Smooth muscle cell (in vitro differentiated cells): ENCODE measurements at regions not wholly inside any gene's neighbourhood (a gene's known extent, or its start where the extent isn't known, plus 50 kb on each side); places are given as distances from the start of the nearest gene placed in this dataset.
A peak's percentile ranks its signal among the peaks of the same experiment; 100 is the strongest.
"Not testable (repeated sequence)": the region's sequence is repeated elsewhere in the genome, so short reads cannot be mapped to it uniquely, and the experiment has no call there.

Experiments used
- DNase-seq: peaks from one replicate; lab custom pipeline; 2025; ENCODE audit not compliant: unreplicated experiment; lab: John Stamatoyannopoulos, UW
- H2AFZ ChIP-seq: fragments of 200-600 bp; sonication (generic); 2 replicates; pipeline ENCODE4 v1.6.0; 2016; ENCODE audit warnings: antibody characterized with exemption, low read depth, mild to moderate bottlenecking
- H3F3A ChIP-seq: fragments of 200-600 bp; sonication (generic); 2 replicates; pipeline ENCODE4 v1.6.0; 2017; ENCODE audit warnings: antibody characterized with exemption, low read depth
- H3K27ac ChIP-seq: fragments of 200-600 bp; sonication (generic); 2 replicates; pipeline ENCODE4 v1.5.1; 2016; ENCODE audit warnings: low read depth, mild to moderate bottlenecking
- H3K27me3 ChIP-seq: fragments of 200-600 bp; sonication (generic); 2 replicates; pipeline ENCODE4 v1.6.1; 2016; ENCODE audit warnings: low read depth, mild to moderate bottlenecking
- H3K36me3 ChIP-seq: fragments of 200-600 bp; sonication (generic); 2 replicates; pipeline ENCODE4 v1.5.1; 2016; ENCODE audit warnings: low read depth
- H3K4me1 ChIP-seq: fragments of 200-600 bp; sonication (generic); 2 replicates; pipeline ENCODE4 v1.5.1; 2016; ENCODE audit warnings: low read depth
- H3K4me2 ChIP-seq: fragments of 200-600 bp; sonication (generic); 2 replicates; pipeline ENCODE4 v1.6.0; 2016; ENCODE audit warnings: mild to moderate bottlenecking
- H3K4me3 ChIP-seq: fragments of 200-600 bp; sonication (generic); 2 replicates; pipeline ENCODE4 v1.5.1; 2016; ENCODE audit warnings: mild to moderate bottlenecking
- H3K79me2 ChIP-seq: fragments of 200-600 bp; sonication (generic); 2 replicates; pipeline ENCODE4 v1.6.0; 2016; ENCODE audit warnings: low read depth, mild to moderate bottlenecking
- H3K9ac ChIP-seq: fragments of 200-600 bp; sonication (generic); 2 replicates; pipeline ENCODE4 v1.6.0; 2016; ENCODE audit warnings: low read depth
- H3K9me3 ChIP-seq: fragments of 200-600 bp; sonication (generic); replicated peaks from 2 replicates; pipeline ENCODE4 v1.5.1; 2016; ENCODE audit warnings: low read depth
- H4K20me1 ChIP-seq: fragments of 200-600 bp; sonication (generic); 2 replicates; pipeline ENCODE4 v1.6.0; 2016; ENCODE audit warnings: low read depth
- WGBS: methylation state at CpG from one replicate; pipeline ENCODE4 v1.1.7; 2016; ENCODE audit warnings: low lambda C conversion rate; 5-methylcytosine and 5-hydroxymethylcytosine counted together
- TF ChIP-seq, protein P1 (sequence below): fragments of 200-600 bp; sonication (generic); IDR thresholded peaks from 2 replicates; pipeline ENCODE4 v1.5.1; 2017; ENCODE audit warnings: borderline replicate concordance, mild to moderate bottlenecking, antibody characterized with exemption; ENCODE audit not compliant: insufficient read depth, poor library complexity, severe bottlenecking

DNA sequence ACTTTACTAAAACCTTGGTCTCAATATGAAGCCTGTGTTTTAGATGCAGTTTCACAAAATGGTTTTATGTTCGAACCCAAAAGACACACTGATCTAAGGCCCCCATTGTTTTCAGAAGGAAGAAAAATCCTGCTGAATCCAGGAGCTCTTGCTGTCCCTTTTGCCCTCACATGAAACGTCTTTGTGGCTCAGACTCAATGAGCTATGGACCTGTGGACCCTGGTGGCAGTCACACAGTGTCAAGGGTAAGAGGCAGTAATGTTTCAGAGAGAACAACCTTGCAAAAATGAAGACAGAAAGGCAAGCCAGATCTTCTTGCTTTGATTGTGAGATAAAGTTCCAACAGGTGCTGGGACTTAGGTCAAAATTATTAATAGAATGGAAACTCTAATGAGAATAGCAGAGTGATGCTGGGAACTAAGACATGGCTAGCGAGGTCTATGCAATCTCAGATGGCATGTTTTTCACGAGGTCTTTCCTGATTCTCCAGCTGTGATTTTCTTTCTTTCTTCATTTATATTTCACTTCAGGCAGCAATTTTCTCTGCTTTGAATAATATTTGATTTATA lies 164.9 kb upstream of the SLC38A2 start:
- TF ChIP-seq, protein P1, sequence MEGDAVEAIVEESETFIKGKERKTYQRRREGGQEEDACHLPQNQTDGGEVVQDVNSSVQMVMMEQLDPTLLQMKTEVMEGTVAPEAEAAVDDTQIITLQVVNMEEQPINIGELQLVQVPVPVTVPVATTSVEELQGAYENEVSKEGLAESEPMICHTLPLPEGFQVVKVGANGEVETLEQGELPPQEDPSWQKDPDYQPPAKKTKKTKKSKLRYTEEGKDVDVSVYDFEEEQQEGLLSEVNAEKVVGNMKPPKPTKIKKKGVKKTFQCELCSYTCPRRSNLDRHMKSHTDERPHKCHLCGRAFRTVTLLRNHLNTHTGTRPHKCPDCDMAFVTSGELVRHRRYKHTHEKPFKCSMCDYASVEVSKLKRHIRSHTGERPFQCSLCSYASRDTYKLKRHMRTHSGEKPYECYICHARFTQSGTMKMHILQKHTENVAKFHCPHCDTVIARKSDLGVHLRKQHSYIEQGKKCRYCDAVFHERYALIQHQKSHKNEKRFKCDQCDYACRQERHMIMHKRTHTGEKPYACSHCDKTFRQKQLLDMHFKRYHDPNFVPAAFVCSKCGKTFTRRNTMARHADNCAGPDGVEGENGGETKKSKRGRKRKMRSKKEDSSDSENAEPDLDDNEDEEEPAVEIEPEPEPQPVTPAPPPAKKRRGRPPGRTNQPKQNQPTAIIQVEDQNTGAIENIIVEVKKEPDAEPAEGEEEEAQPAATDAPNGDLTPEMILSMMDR: no peak
- H3K9me3 ChIP-seq: no peaks in the 10 kb centered on the region
- DNase-seq: no peak
- H4K20me1 ChIP-seq: no peaks in the 10 kb centered on the region
- H3K27me3 ChIP-seq: no peaks in the 10 kb centered on the region
- no peaks in the 10 kb centered on the region for H3K79me2 ChIP-seq
- no peak overlapping the region for H2AFZ ChIP-seq
- WGBS: 95% methylated on average over 4 of the region's 4 CpGs
- peaks cover 15% of the 10 kb centered on the region for H3K4me1 ChIP-seq
- no peaks in the 10 kb centered on the region for H3F3A ChIP-seq
- H3K27ac ChIP-seq: no peak overlapping the region
- H3K4me3 ChIP-seq: no peak overlapping the region
- H3K36me3 ChIP-seq: no peaks in the 10 kb centered on the region
- H3K9ac ChIP-seq: no peak overlapping the region
- H3K4me2 ChIP-seq: peak overlapping the region; percentile 15

DNA sequence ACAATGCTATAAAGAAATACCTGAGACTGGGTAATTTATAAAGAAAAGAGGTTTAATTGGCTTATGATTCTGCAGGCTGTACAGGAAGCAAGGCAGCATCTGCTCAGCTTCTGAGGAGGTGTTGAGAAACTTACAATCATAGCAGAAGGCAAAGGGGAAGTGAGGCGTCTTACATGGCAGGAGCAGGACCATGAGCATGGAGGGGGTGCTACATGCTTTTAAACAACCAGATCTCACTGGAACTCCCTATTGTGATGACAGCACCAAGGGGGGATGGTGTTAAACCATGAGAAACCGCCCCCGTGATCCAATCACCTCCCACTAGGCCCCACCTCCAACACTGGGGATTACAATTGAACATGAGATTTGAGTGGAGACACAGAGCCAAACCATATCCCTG lies 163.7 kb upstream of the SLC38A2 start:
- H3K9me3 ChIP-seq, H3K4me2 ChIP-seq, H3K27ac ChIP-seq, H3K4me3 ChIP-seq, H3K9ac ChIP-seq, H4K20me1 ChIP-seq, H3K79me2 ChIP-seq, H3K36me3 ChIP-seq, DNase-seq, H3K27me3 ChIP-seq, H3F3A ChIP-seq: not testable (repeated sequence)
- Histone ChIP-seq H2AFZ (peak overlapping the region; percentile 40), H3K4me1 (peaks cover 15% of the 10 kb centered on the region)
- WGBS: 92% methylated on average over 3 of the region's 3 CpGs

DNA sequence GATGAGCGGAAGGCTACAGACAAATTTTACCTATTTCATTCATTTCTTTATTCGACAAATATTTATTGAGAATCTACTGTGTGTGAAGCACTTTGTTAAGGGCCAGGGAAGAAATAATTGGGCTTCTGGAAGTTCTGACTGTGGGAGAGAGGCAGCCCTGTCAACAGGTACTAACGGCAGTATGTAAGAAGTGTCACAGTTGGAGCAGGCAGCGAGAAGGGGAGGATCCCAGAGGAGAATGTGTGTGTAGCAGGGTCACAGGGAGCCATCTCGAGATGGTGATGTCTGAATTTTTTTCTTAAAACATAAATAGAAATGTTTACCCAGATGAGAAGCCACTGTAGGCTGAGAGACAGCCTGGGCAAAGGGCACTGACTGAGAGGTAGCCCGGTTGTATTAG lies 163.3 kb upstream of the SLC38A2 start:
- Histone ChIP-seq H3K9me3 (no peaks in the 10 kb centered on the region), H3K4me2 (no peak overlapping the region), H3K4me1 (peaks cover 15% of the 10 kb centered on the region), H3K79me2 (no peaks in the 10 kb centered on the region), H3K4me3 (no peak overlapping the region), H2AFZ (peak overlapping the region; percentile 40), H3K36me3 (no peaks in the 10 kb centered on the region), H4K20me1 (no peaks in the 10 kb centered on the region), H3K27me3 (no peaks in the 10 kb centered on the region), H3F3A (no peaks in the 10 kb centered on the region), H3K9ac (no peak overlapping the region), H3K27ac (no peak overlapping the region)
- TF ChIP-seq, protein P1: no peak
- 80% methylated on average over 6 of the region's 6 CpGs for WGBS
- DNase-seq: no peak

DNA sequence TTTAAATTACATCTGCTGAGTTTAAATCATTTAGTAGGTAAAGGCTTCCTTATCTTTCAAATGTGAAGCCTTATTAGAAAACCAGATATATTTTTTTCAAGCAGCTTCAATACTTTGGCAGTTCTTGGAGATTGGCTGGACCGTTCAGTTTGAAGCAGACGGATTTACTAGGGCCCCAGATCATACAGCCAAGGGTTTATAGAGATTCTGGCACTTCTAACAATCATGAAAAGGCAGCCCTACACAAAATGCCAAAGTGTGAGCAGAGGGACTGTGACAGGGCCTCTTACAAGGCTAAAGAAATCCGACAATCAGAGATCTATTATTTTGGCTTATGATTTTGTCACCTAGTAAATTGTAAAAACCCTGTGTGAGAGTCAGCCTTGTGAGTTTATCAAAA lies 162.8 kb upstream of the SLC38A2 start:
- Histone ChIP-seq H2AFZ (peak overlapping the region; percentile 40), H3K36me3 (no peaks in the 10 kb centered on the region), H3K9ac (no peak overlapping the region), H3K4me2 (peak overlapping the region; percentile 18), H3K79me2 (no peaks in the 10 kb centered on the region), H3K4me3 (no peak overlapping the region), H3K4me1 (peaks cover 15% of the 10 kb centered on the region), H3K27me3 (no peaks in the 10 kb centered on the region), H3K27ac (peak overlapping the region; percentile 26), H3F3A (no peaks in the 10 kb centered on the region), H3K9me3 (no peaks in the 10 kb centered on the region), H4K20me1 (no peaks in the 10 kb centered on the region)
- 34% methylated on average over 3 of the region's 3 CpGs for WGBS
- no peak for DNase-seq
- TF ChIP-seq, protein P1: no peak
